ENCODE measurements at regions not wholly inside any gene's neighbourhood (a gene's known extent, or its start where the extent isn't known, plus 50 kb on each side); places are given as distances from the start of the nearest gene placed in this dataset.

- H3K4me1 Mint-ChIP-seq: peaks cover 4% of the 10 kb centered on the region
Measured at GRCh38 chr2:144211065-144211464, 308.9 kb downstream of the ZEB2 start.

GRCh38 chr2:144210076-144210475 lies 309.8 kb downstream of the ZEB2 start:
- Mint-ChIP-seq H3K27ac (no peak overlapping the region), H3K27me3 (ENCODE audit: low read depth, poor library complexity) (no peaks in the 10 kb centered on the region), H3K36me3 (ENCODE audit: low read depth) (peaks cover 6% of the 10 kb centered on the region), H3K4me3 (no peak overlapping the region), H3K9me3 (no peaks in the 10 kb centered on the region), H3K4me1 (no peaks in the 10 kb centered on the region)
- no peak for DNase-seq
- TF ChIP-seq CTCF (IDR thresholded peaks at IDR 0.05): no peak

More at GRCh38 chr2:144211065-144211464, 308.9 kb downstream of the ZEB2 start:
- TF ChIP-seq CTCF (IDR thresholded peaks at IDR 0.05): no peak
- Mint-ChIP-seq H3K36me3 (ENCODE audit: low read depth) (peaks cover 6% of the 10 kb centered on the region), H3K27me3 (ENCODE audit: low read depth, poor library complexity) (no peaks in the 10 kb centered on the region), H3K9me3 (no peaks in the 10 kb centered on the region), H3K27ac (peak overlapping the region; percentile 11), H3K4me3 (no peak overlapping the region)
- no peak for DNase-seq

- Mint-ChIP-seq H3K27me3 (ENCODE audit: low read depth, poor library complexity) (no peaks in the 10 kb centered on the region), H3K9me3 (peaks cover 3% of the 10 kb centered on the region), H3K4me1 (no peaks in the 10 kb centered on the region), H3K27ac (no peak overlapping the region), H3K36me3 (ENCODE audit: low read depth) (peaks cover 6% of the 10 kb centered on the region), H3K4me3 (no peak overlapping the region)
- no peak for TF ChIP-seq CTCF (IDR thresholded peaks at IDR 0.05)
- no peak for DNase-seq
Measured at GRCh38 chr2:144208924-144209323, 311.0 kb downstream of the ZEB2 start.

- H3K4me1 Mint-ChIP-seq: peaks cover 4% of the 10 kb centered on the region
- peaks cover 3% of the 10 kb centered on the region for H3K9me3 Mint-ChIP-seq
- DNase-seq: no peak
- no peak for TF ChIP-seq CTCF (IDR thresholded peaks at IDR 0.05)
- H3K4me3 Mint-ChIP-seq: no peak overlapping the region
- H3K36me3 Mint-ChIP-seq (ENCODE audit: low read depth): peaks cover 6% of the 10 kb centered on the region
- H3K27ac Mint-ChIP-seq: no peak overlapping the region
- H3K27me3 Mint-ChIP-seq (ENCODE audit: low read depth, poor library complexity): no peaks in the 10 kb centered on the region
Measured at GRCh38 chr2:144206019-144206418, 313.9 kb downstream of the ZEB2 start.

- TF ChIP-seq CTCF (IDR thresholded peaks at IDR 0.05): no peak
- Mint-ChIP-seq H3K4me3 (no peak overlapping the region), H3K36me3 (ENCODE audit: low read depth) (no peaks in the 10 kb centered on the region)
Measured at GRCh38 chr2:144201868-144202468, 318.0 kb downstream of the ZEB2 start.

GRCh38 chr2:144201126-144201525 lies 318.8 kb downstream of the ZEB2 start:
- no peak for TF ChIP-seq CTCF (IDR thresholded peaks at IDR 0.05)
- Mint-ChIP-seq H3K27ac (no peak overlapping the region), H3K4me1 (peaks cover 4% of the 10 kb centered on the region), H3K4me3 (no peak overlapping the region), H3K36me3 (ENCODE audit: low read depth) (no peaks in the 10 kb centered on the region), H3K27me3 (ENCODE audit: low read depth, poor library complexity) (no peaks in the 10 kb centered on the region), H3K9me3 (peaks cover 3% of the 10 kb centered on the region)
- DNase-seq: no peak

More at GRCh38 chr2:144201868-144202468, 318.0 kb downstream of the ZEB2 start:
- DNase-seq: no peak
- H3K27me3 Mint-ChIP-seq (ENCODE audit: low read depth, poor library complexity): no peaks in the 10 kb centered on the region
- peaks cover 4% of the 10 kb centered on the region for H3K4me1 Mint-ChIP-seq
- no peak overlapping the region for H3K27ac Mint-ChIP-seq
- peaks cover 3% of the 10 kb centered on the region for H3K9me3 Mint-ChIP-seq
